ENCODE measurements at regions not wholly inside any gene's neighbourhood (a gene's known extent, or its start where the extent isn't known, plus 50 kb on each side); places are given as distances from the start of the nearest gene placed in this dataset.

DNA sequence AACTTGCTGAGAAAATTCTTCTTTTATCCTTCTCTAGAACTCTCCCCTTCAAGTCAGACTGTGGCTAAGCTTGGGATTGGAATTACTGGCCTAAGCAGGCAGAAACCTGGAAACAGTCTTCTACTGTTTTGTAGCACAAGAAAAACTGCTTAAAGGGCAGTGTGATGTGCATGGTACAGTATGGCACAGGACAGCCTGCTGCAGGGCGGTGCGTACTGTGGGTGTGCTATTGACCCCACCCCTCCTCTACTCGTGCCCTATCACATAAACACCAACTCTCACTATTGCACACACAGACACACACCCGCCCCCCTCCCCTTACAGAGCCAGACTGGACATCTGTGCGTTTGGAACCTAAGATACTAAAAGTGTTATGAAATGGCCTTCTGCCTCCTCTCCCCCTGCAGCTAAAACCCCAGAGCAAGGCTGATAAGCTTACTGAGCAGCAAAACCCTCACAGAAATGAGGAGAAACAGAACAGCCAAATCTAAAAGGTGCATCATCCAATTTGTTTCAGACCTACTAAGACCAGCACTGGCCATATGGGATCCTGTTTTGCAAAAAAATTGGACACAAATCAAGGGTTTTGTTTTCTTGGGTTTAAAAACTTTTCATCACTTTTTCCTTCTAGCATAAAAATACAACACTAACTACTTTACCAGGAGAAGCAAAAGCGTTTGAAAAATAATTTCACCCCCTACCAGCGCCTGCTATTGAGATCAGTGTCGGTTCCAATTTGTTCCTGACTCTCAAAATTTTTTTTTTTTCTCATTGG is 355.8 kb upstream of the LYPLAL1 start:
- DNase-seq (ENCODE audit: low spot score) = peak; percentile 23

DNA sequence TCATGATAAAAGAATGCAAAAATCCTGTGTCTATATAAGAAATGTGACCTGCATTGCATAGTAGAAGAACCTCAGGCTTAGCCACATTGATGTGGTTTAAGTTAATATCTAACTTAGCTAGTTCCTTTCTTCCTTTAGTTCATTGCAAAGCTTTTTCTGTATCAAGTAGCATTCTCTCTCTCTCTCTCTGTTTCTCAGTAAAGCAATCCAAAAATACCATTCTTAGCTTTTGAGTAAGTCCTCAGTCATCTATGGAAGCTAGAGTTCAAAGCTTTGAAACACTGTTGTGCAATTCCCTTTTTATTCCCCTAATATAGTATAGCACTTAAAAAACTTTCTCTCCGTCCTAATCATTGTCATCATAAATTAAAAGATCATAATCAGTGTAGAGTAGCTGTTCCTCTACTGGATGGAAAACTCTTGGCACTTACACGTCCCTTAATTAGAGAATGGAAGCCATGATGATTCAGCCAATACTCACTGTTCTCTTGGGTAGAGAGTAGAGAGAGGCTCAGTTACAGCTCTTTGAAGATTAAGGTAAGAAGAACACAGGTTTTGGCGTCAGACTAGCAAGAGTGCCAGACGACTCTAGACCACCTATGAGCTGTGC is 350.3 kb upstream of the LYPLAL1 start:
- no peak for DNase-seq (ENCODE audit: low spot score)

DNA sequence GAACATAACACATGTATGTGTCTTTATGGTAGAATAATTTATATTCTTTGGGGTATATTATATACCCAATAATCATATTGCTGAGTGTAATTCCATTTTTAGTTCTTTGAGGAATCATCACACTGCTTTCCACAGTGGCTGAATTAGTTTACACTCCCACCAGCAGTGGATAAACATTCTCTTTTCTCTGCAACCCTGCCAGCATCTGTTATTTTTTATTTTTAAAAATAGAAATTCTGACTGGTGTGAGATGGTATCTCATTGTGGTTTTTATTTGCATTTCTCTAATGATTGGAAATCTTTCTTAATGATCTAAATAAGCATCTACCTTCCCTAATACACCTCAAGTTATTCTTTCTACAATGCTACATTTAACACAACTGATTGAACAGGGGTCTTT is 346.2 kb upstream of the LYPLAL1 start:
- DNase-seq (ENCODE audit: low spot score) = no peak

DNA sequence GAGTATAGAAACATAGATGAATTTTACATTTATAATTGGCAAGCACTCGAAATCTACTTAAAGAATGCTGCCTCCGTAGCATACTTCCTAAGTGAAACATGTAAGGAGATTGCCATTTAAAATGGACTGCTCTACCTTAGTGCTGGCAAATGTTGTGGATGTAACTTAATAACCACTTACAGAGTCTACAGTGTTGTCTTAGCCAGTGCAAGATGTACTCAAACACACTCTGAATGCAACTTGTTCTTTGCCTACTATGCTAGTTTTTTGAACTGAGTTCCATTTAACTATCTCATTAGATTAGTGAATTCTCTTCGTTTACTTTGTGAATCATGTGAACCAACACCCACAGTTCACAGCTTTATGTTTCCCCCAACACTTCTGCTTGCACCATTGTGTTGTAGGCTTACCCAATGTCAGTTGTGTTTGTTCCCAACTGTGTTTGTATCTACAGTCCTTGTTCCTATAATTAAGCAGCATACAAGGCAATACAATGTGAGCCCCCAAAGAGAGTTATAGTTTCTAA is 345.5 kb upstream of the LYPLAL1 start:
- no peak for DNase-seq (ENCODE audit: low spot score)

DNA sequence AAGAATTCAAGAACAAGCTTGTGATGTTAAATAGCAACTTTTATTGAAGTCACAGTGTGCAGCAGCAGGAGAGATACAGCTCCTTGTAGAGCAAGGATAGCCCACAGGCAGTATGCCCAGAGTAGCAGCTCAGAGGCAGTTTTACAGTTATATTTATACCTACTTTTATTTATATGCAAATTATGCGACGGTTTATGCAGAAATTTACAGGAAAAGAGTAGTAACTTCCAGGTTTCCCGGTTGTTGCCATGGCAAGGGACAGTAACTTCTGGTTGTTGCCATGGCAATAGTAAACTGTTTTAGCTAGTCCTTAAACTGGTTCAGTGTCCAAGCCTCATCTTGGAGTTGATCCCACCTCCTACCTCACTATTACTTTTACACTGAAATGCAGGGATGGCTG is 344.6 kb upstream of the LYPLAL1 start:
- DNase-seq (ENCODE audit: low spot score) = no peak

DNA sequence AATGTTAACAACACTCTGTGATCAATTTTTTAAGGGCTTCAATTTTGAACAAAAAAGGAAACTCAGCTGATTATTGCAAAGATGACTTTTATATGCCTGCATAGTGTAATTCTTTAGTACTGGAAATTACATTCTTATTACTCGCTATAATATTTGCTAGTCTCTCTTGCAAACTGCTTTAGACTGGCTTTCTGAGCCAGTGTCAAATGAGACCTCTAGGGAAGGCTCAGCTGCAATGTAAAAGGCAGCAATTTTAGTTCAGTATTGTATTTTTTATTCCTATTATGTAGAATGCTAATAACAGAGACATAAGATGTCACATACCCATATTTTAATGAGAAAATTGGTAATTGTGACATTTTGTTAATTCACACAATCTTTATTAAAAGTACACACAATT is 338.1 kb upstream of the LYPLAL1 start:
- DNase-seq (ENCODE audit: low spot score) = no peak

DNA sequence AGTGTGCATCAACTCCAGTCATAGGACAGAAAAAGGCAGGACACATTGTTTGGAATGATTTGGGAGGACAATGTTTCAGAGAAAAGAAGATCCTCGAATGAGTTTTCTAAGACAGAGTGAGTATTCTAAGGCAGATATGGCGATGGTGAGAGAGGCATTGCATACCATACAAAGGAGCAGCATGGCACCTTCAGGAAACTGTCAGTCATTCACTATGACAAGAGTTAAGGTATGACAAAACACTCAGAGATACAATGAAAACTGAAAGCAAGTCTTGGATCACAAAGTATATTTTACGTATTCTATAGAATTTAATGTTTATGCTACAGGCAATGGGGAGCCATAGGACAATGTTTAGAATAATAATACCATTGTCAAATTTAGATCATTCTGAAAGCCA is 337.4 kb upstream of the LYPLAL1 start:
- DNase-seq (ENCODE audit: low spot score) = no peak

DNA sequence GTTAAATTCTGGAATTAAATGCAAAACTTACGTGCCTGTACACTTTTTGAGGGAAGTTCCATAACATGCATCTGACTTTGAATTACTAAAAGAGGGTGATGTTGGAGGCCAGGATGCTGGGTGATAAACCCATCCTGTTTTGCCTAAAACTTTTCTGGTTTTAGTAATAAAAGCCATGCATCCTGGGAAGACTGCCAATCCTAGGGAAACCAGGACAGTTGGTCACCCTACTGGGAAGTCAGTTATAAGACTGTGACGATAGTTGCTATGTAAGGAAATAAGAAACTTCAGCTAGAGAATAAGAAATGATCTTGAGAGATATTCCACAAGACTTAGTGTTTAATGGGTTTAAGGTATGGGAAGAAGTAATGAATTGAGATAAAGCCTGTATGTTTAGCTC is 336.6 kb upstream of the LYPLAL1 start:
- DNase-seq (ENCODE audit: low spot score) = no peak

DNA sequence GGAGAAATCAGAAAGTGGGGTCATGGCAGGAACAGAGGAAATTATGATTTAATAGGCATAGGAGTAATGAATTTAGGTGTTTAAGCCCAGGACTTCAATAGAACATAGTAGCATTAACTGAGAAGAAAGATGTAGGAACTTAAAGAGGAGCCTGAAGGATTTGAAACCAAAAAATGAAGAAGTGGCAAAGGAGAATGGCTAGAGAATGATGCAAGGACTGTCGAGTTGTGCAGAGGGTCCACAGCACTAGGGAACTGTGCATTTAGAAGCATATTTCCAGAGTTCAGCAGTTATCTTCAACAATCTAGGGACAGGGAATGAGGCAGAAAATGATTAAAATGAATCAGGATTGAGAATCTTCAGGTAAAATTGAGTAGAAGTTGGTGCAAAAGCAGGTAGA is 328.1 kb upstream of the LYPLAL1 start:
- DNase-seq (ENCODE audit: low spot score) = no peak

DNA sequence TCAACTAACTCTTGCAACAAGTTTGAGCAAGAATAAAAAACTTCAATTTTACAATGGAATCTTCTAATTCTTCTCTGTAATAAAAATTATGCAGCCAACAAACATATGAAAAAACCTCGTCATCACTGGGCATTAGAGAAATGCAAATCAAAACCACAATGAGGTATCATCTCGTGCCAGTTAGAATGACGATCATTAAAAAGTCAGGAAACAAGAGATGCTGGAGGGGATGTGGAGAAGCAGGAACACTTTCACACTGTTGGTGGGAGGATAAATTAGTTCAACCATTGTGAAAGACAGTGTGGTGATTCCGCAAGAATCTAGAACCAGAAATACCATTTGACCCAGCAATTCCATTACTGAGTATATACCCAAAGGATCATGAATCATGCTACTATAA is 327.5 kb upstream of the LYPLAL1 start:
- no peak for DNase-seq (ENCODE audit: low spot score)

DNA sequence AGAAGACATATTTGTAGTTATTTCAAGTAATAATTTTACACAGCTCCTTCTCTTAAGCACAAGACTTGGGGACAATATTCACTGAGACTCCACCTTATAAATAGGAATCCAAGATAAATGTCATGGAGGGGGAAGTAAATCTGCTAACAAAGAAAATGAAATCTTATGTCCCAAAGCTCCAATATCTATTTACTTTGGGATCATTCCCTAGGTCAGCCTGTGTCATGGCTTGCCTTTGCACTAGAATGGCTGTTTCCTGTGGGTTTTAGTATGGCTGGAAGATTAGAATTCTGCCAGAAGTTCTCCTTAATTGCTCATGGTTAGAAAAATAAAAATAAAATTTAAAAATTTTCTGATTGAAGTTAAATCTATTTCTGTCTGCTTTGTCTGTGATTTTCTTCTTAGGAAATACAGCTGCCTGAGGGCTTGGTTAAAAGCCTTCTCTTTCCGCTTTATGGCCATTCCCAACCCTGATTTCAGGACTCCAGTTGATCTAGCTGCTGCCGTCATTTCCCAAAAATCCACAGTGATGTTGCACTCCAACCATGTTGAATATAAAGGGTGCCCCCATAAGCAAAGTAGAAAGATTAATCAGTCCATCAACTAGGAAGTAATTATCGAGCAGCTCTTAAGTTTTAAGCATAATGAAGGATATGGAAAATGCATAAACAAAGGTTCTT is 326.4 kb upstream of the LYPLAL1 start:
- DNase-seq (ENCODE audit: low spot score) = no peak

DNA sequence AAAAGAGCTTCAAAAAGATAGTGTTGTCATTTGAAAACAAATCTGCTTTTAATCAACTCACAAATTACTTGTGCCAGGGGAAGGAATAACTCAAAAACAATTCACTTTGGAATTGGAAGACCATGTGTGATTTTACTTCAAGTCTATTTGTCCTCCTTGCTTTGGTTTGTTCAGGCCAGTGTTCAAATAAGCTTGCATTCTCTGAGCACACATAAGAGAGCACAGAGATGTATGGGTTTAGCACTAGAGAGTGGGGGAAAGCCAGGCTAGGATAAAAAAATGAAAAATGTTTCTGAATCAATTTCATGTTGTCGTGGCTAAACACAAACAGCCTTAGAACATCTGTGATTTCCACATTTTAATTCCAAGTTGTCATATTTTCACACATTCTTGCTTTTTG is 325.7 kb upstream of the LYPLAL1 start:
- DNase-seq (ENCODE audit: low spot score) = no peak

DNA sequence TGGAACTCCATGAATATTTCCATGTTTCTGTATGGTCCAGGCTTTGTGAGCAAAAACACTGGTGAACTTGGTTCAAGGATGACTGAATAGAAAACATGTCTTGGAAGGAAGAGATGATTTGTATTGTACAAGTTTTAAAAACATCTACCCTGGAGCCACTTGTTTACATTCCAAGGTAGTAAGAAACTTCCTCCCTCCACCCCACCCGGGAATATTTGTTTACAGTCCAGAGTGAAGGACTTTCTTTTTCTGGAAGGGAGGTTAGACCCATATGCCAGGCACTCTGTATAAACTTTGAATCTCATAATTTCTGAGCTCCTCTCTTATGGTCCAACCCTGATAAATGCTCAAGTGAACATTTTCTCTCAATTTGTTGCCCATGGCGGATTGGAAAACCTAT is 323.3 kb upstream of the LYPLAL1 start:
- DNase-seq (ENCODE audit: low spot score) = no peak

DNA sequence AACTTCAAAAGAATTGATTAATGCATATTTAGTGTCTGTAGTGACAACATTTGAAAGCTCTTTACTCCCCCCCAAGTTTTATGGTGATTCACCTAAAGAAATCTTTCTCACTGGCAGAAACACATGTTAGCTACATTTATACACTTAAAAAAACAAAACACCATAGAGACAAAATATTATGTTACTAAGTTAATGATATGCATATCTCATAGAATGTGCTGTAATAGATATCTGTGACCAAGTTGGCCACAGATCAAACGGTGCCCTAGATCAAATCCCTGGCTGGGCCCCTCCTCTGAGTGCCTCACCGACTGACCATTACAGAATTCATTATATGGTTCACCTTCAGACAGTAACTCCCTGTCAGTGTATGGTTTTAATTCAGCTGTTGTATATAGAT is 322.1 kb upstream of the LYPLAL1 start:
- DNase-seq (ENCODE audit: low spot score) = no peak

DNA sequence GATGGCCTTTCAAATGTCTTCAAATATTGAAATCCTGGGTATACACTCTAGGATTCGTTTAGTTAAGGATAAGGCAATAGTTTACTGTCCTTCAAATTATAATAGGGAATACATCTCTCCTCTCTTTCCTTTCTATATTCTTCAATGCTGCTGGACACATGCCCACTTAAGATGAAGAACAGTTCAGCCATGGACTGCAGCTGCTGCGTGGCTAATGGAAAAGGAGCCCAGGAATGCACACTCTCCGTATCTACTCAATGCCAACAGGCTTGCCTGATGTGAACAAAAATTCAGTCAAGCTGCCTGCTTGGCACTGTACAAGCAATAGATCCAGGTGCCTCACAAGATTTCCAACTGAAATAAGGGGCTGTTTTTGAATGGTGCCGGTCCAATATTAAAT is 321.2 kb upstream of the LYPLAL1 start:
- DNase-seq (ENCODE audit: low spot score) = no peak

DNA sequence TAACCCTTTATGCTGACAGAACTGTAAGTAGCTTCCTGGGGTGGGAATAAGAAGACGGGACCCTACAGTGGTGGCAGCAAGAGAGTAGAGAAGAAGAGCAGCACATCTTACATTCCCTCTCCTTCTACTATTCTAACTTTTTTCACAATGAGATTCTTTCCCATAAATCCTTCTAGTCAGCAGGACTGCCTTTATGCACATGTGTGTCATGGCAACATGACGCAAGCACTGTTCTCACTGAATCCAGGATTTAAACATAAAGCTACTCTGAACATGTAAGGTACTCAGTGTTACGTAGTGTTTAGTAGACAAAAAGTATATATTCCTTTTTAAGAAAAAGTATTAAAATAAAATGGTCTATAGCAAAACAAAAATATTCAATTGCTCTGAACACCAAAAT is 309.7 kb upstream of the LYPLAL1 start:
- DNase-seq (ENCODE audit: low spot score) = no peak

DNA sequence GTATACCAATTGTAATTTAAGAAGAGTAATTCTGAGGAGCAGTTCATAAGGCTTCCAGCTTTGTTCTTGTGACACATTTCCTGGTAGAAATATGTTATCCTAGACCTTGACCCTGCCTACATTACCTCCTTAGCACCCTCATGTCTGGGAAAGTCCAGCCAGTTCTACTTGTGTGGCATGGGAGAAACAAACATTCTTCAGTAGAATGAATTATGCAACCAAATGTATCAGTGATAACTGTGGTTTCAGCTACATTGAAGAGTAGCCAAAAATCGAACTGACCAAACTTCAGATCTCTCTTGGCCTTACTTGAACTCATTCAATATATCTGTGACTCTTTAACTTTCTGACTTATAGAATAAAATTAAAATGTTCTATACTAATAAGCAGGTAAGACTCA is 308.1 kb upstream of the LYPLAL1 start:
- DNase-seq (ENCODE audit: low spot score) = no peak

DNA sequence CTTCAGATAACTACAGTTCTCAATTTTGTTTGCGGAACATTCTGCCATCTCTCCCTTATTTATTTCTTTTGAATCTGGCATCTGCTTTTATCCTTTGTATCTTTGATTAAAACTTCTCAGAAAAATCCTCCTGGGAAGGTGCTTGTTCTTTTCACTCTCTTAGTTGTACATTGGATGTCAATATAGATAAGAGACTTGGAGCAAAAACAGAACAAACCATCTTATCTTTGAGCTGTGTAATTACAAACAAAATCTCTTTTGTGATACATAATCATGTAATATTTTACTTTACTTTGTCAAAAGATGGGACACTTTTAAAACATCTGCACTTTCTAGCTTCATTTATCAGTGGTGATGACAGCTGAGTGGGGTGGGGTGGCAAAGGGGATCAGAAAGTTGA is 307.2 kb upstream of the LYPLAL1 start:
- no peak for DNase-seq (ENCODE audit: low spot score)

DNA sequence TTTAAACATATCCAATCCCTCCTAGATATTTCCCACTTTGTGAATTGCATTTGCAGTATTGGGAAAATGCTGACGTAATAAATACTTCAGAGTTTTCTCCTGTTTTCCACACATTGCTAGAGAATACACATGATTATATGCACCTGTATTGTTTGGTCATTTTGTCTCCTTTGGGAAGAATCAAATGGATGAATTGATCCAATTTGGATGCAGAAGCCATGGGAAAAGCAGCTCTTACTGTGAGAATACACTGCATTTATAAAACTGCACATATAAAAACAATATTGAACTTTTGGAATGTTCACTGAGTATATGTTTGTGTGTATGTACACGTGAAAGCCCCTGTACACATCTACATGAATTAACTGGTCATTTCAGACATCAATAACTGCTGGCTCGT is 306.6 kb upstream of the LYPLAL1 start:
- DNase-seq (ENCODE audit: low spot score) = no peak

DNA sequence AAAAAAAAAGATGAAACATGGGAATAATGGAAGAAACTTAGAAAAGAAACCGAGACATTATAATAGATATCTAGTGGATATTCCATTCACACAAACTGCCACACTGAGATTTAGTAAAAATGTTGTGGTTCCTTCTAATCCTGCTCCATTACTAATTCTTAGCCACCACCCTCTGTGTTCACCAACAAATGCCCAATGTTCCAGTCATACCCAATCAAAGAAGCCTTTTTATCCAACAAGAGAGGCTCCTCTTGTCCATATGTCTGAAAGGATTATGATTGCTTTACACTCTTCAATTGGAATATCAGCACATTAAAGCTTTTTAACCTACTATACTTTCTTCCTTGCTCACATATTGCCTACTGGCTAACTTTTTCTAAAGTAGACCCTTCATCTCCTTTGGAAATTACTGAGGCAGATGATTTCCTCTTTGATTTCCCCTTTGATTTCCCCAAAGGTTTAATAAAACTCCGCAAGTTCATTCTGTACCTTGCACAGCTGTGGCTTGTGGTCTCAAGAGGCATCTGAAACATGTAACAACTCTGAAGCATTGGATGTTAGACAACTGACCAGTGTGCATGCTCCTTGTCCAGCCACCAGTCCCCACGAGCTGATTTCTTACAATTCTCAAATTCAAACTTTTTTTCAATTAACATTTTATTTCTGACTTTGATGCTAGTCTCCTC is 305.6 kb upstream of the LYPLAL1 start:
- DNase-seq (ENCODE audit: low spot score) = no peak

DNA sequence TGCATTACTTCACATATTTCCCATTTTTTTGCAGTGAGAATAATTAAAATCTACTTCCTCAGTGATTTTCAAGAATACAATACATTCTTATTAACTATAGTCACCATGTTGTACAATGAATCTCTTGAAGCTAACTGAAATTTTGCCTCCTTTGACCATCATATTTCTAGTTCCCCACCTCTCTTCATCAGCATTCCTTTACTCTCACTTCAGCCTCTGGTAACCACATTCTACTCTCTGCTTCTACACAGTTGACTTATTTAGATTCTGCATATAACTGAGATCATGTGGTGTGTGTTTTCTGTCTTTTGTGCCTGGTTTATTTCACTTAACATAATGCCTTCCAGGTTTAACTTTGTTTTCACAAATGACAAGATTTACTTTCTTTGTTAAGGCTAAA is 304.4 kb upstream of the LYPLAL1 start:
- DNase-seq (ENCODE audit: low spot score) = no peak

DNA sequence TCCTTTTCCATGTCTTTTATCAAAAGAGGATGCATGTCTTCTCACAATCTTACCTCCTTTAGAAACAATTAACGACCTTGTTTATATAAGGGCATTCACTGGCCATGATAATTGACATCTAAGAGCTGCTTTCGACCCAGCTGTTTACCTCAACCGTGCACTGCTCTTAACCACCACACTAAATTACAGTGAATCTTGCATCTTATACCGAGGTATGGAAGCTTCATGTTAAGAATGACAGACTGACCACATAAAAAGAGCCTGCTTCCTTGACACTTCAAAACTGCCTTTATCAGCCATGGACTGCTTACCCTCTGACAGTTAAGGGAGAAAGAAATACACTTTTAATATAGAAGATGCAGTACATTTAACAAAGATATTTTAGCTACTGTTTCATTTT is 301.7 kb upstream of the LYPLAL1 start:
- DNase-seq (ENCODE audit: low spot score) = no peak

DNA sequence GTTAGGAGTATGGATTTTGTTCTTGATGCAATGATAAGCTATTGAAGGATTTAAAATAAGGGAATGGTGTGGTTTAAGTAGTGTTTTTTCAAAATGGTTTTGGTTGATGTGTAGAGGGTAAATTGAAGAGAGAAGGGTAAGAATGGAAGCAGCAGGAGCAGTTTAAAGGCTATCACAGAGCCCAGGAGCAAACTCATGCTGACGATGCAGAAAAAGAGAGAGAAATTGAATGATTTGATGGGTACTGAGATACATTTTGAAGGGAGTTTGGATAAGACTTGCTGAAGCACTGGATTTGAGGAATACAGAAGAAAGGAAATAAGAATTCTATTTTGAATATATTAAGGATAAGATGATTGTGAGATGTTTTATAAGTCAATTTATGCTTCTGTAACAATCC is 300.8 kb upstream of the LYPLAL1 start:
- no peak for DNase-seq (ENCODE audit: low spot score)
